ENCODE measurements at regions not wholly inside any gene's neighbourhood (a gene's known extent, or its start where the extent isn't known, plus 50 kb on each side); places are given as distances from the start of the nearest gene placed in this dataset.

DNA sequence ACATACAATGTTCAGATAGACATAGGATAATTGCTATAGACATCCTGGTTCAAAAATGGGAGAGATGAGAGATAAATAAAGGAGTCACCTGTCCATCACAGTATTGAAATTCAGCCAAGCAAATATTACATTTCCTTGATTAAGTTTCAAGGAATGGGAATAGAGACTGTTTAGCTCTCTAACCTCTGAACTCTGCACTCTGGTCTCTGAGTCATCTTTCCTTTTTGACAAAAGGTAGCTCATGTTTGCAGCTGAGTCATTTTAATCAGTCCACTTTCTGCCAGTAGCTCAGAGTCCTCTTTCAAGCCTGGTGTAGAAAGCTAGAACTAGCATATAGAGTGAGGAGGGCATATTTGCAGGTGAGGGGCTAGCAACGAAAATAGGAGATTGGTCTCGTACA is 51.4 kb upstream of the GJA8 start:
- TF ChIP-seq, protein P1, sequence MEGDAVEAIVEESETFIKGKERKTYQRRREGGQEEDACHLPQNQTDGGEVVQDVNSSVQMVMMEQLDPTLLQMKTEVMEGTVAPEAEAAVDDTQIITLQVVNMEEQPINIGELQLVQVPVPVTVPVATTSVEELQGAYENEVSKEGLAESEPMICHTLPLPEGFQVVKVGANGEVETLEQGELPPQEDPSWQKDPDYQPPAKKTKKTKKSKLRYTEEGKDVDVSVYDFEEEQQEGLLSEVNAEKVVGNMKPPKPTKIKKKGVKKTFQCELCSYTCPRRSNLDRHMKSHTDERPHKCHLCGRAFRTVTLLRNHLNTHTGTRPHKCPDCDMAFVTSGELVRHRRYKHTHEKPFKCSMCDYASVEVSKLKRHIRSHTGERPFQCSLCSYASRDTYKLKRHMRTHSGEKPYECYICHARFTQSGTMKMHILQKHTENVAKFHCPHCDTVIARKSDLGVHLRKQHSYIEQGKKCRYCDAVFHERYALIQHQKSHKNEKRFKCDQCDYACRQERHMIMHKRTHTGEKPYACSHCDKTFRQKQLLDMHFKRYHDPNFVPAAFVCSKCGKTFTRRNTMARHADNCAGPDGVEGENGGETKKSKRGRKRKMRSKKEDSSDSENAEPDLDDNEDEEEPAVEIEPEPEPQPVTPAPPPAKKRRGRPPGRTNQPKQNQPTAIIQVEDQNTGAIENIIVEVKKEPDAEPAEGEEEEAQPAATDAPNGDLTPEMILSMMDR (IDR thresholded peaks at IDR 0.05): no peak
- TF ChIP-seq POLR2A (IDR thresholded peaks at IDR 0.05): no peak
